Endothelial cell of umbilical vein (primary cell): ENCODE measurements at regions not wholly inside any gene's neighbourhood (a gene's known extent, or its start where the extent isn't known, plus 50 kb on each side); places are given as distances from the start of the nearest gene placed in this dataset.
"Not testable (repeated sequence)": the region's sequence is repeated elsewhere in the genome, so short reads cannot be mapped to it uniquely, and the experiment has no call there.

ENCODE experiments used
- BruUV-seq: library from RNA; stranded (reverse); fragments of 400-500 nt; replicated peaks from 2 replicates; lab custom pipeline; 2021; lab: Mats Ljungman, UMichigan
- CTCF ChIA-PET: fragments of 300-600, 350-600 bp; sonication (Branson Sonifier 250); formaldehyde crosslinking; loops from one replicate; lab custom pipeline; 2021; ENCODE audit warnings: antibody characterized with exemption, inconsistent platforms; lab: Charles Lee
- POLR2A ChIA-PET: fragments of 300-600, 350-600 bp; sonication (Branson Sonifier 250); formaldehyde crosslinking; loops from one replicate; lab custom pipeline; 2021; ENCODE audit warnings: antibody characterized with exemption, inconsistent platforms; lab: Charles Lee
- DNase-seq: peaks from one replicate; pipeline ENCODE4 v3.0.0-alpha.2; 2011; ENCODE audit warnings: low read depth, low spot score
- FAIRE-seq: peaks from 2 replicates; lab custom pipeline; 2011; peaks lifted over from hg19 to GRCh38; lab: Jason Lieb, UNC
- H2AFZ ChIP-seq: 2 replicates; pipeline ENCODE4 v1.6.0; 2012; ENCODE audit warnings: low read depth, low read length, control low read depth, inconsistent platforms
- H3K27ac ChIP-seq: 2 replicates; pipeline ENCODE4 v1.5.1; 2011; ENCODE audit warnings: low read depth, mild to moderate bottlenecking, control low read depth, low read length, moderate library complexity; ENCODE audit not compliant: insufficient read depth
- H3K27me3 ChIP-seq, 2 experiments: 2 replicates each; pipeline versions ENCODE4 v1.6.0 to v1.6.1; 2011; ENCODE audit warnings: low read length in 2 of 2, mixed read lengths in 1 of 2; ENCODE audit not compliant: control insufficient read depth in 2 of 2, insufficient read depth in 2 of 2
- H3K36me3 ChIP-seq, 2 experiments: 2 replicates in 1 of 2; 3 replicates in 1 of 2; pipeline ENCODE4 v1.5.1; 2011; ENCODE audit warnings: low read length in 2 of 2, mild to moderate bottlenecking in 1 of 2, moderate library complexity in 1 of 2; ENCODE audit not compliant: control insufficient read depth in 2 of 2, insufficient read depth in 2 of 2; ENCODE audit errors: extremely low read depth in 1 of 2
- H3K4me1 ChIP-seq: 3 replicates; pipeline ENCODE4 v1.5.1; 2011; ENCODE audit warnings: mild to moderate bottlenecking, low read length; ENCODE audit not compliant: control insufficient read depth, insufficient read depth; ENCODE audit errors: extremely low read depth
- H3K4me2 ChIP-seq: 2 replicates; pipeline ENCODE4 v1.6.1; 2011; ENCODE audit warnings: low read length, control low read depth, mixed read lengths; ENCODE audit not compliant: insufficient read depth
- H3K4me3 ChIP-seq, 3 experiments: fragments of 200-600 bp in 1 of 3; sonication (generic), shearing (Covaris generic) in 1 of 3; replicated peaks in 1 of 3; 2 replicates each; pipeline ENCODE4 v1.5.1; 2011 to 2016; ENCODE audit warnings: control low read depth in 3 of 3, low read length in 3 of 3, mild to moderate bottlenecking in 2 of 3, inconsistent platforms in 1 of 3, low read depth in 1 of 3, moderate library complexity in 1 of 3; ENCODE audit not compliant: insufficient read depth in 1 of 3
- H3K79me2 ChIP-seq: 2 replicates; pipeline ENCODE4 v1.6.0; 2012; ENCODE audit warnings: low read length, inconsistent platforms; ENCODE audit not compliant: control insufficient read depth, insufficient read depth
- H3K9ac ChIP-seq: replicated peaks from 2 replicates; pipeline ENCODE3; 2011; ENCODE audit warnings: low read length, control low read depth; ENCODE audit not compliant: insufficient read depth; ENCODE audit errors: extremely low read depth
- H3K9me1 ChIP-seq: replicated peaks from 3 replicates; pipeline ENCODE4 v1.6.0; 2011; ENCODE audit warnings: mild to moderate bottlenecking, low read length; ENCODE audit not compliant: control insufficient read depth, insufficient read depth; ENCODE audit errors: extremely low read depth
- H3K9me3 ChIP-seq: replicated peaks from 2 replicates; pipeline ENCODE4 v1.5.1; 2012; ENCODE audit warnings: low read length, inconsistent platforms; ENCODE audit not compliant: control insufficient read depth, insufficient read depth
- H4K20me1 ChIP-seq: replicated peaks from 2 replicates; pipeline ENCODE3; 2011; ENCODE audit warnings: mild to moderate bottlenecking, low read length; ENCODE audit not compliant: control insufficient read depth, insufficient read depth; ENCODE audit errors: extremely low read depth
- CTCF ChIP-seq, 2 donors: IDR thresholded peaks; 1 replicate in 1 of 2; 2 replicates in 1 of 2; pipeline ENCODE4 v1.5.1; 2011; ENCODE audit warnings: low read length in 2 of 2, mild to moderate bottlenecking in 2 of 2, moderate library complexity in 2 of 2, control low read depth in 1 of 2, inconsistent platforms in 1 of 2, low read depth in 1 of 2; ENCODE audit not compliant: insufficient read depth in 1 of 2; ENCODE audit errors: extremely low read depth in 1 of 2
- EZH2 ChIP-seq: IDR thresholded peaks from 2 replicates; pipeline ENCODE4 v1.6.1; 2012; ENCODE audit warnings: borderline replicate concordance, low read depth, mild to moderate bottlenecking, moderate library complexity, low read length, inconsistent platforms; ENCODE audit not compliant: severe bottlenecking
- FOS ChIP-seq: IDR thresholded peaks from 2 replicates; pipeline ENCODE4 v1.6.1; 2011; ENCODE audit warnings: mild to moderate bottlenecking, low read length, moderate library complexity, borderline replicate concordance; ENCODE audit not compliant: insufficient read depth
- JUN ChIP-seq: IDR thresholded peaks from 2 replicates; pipeline ENCODE4 v1.6.1; 2011; ENCODE audit warnings: borderline replicate concordance, low read depth; ENCODE audit not compliant: insufficient read length, insufficient read depth
- MYC ChIP-seq: IDR thresholded peaks from one replicate; pipeline ENCODE4 v1.6.1; 2011; ENCODE audit warnings: mild to moderate bottlenecking, low read depth, low read length
- POLR2A ChIP-seq: IDR thresholded peaks from 2 replicates; pipeline ENCODE4 v1.6.1; 2012; ENCODE audit warnings: low read depth, mild to moderate bottlenecking, control low read depth, low read length
- POLR2AphosphoS5 ChIP-seq: IDR thresholded peaks from 2 replicates; pipeline ENCODE4 v1.6.1; 2012; ENCODE audit warnings: low read depth, mild to moderate bottlenecking, control low read depth, low read length, moderate library complexity; ENCODE audit not compliant: insufficient read depth
- dilution Hi-C: fragments of 300-500 bp; cut with MboI; formaldehyde crosslinking; loops from one replicate; pipeline ENCODE4 v1.15.0; 2019; ENCODE audit warnings: low sequenced_read_pairs; ENCODE audit not compliant: extremely low pct_ligation_motif_present
- intact Hi-C: fragments of 100-400 bp; cut with micrococcal nuclease; formaldehyde crosslinking; loops from one replicate; pipeline ENCODE4 v1.10.0; 2022

- H2AFZ ChIP-seq, result no peak overlapping the region
- no peaks in the 10 kb centered on the region for H4K20me1 ChIP-seq
- H3K9me1 ChIP-seq, result no peaks in the 10 kb centered on the region
- TF ChIP-seq CTCF (IDR thresholded peaks at IDR 0.05; ENCODE audit: extremely low read depth in 1 of 2, insufficient read depth in 1 of 2, low read depth in 1 of 2, low read length in 2 of 2) (no peak), EZH2 (no peak), JUN (no peak), POLR2A (no peak), FOS (no peak), POLR2AphosphoS5 (no peak), MYC (no peak)
- H3K4me1 ChIP-seq, result no peaks in the 10 kb centered on the region
- H3K36me3 ChIP-seq, result no peaks in the 10 kb centered on the region
- BruUV-seq, result no TSS peak
- no peak overlapping the region for H3K9ac ChIP-seq
- FAIRE-seq (no peak), DNase-seq (no peak)
- no peaks in the 10 kb centered on the region for H3K27me3 ChIP-seq
- H3K9me3 ChIP-seq, result no peaks in the 10 kb centered on the region
- POLR2A ChIA-PET, result no interaction called here
- H3K4me2 ChIP-seq, result no peak overlapping the region
- H3K79me2 ChIP-seq, result no peaks in the 10 kb centered on the region
- CTCF ChIA-PET, result no interaction called here
- no peak overlapping the region for H3K27ac ChIP-seq
- intact Hi-C loops, result no loop called here
- dilution Hi-C loops, result no loop called here
- H3K4me3 ChIP-seq, result no peak overlapping the region
Measured at GRCh38 chr11:25824688-25825087, 507.2 kb upstream of the ANO3 start.

- H3K36me3 ChIP-seq, H3K79me2 ChIP-seq, H2AFZ ChIP-seq, H3K4me2 ChIP-seq, H3K27me3 ChIP-seq, H3K9ac ChIP-seq, intact Hi-C loops, FAIRE-seq, H3K27ac ChIP-seq, BruUV-seq, H4K20me1 ChIP-seq, DNase-seq, H3K4me1 ChIP-seq, POLR2A ChIA-PET, dilution Hi-C loops, H3K9me3 ChIP-seq, H3K9me1 ChIP-seq, CTCF ChIA-PET, H3K4me3 ChIP-seq: not testable (repeated sequence)
Measured at GRCh38 chr11:25831485-25831884, 500.4 kb upstream of the ANO3 start.
